ENCODE measurements at regions not wholly inside any gene's neighbourhood (a gene's known extent, or its start where the extent isn't known, plus 50 kb on each side); places are given as distances from the start of the nearest gene placed in this dataset.

GRCh38 chr1:212525479-212526110 lies 83.0 kb upstream of the ATF3 start:
- intact Hi-C loops (cut with micrococcal nuclease), result no loop called here

GRCh38 chr1:212526111-212526491 lies 82.5 kb upstream of the ATF3 start:
- intact Hi-C loops (cut with micrococcal nuclease), result no loop called here

GRCh38 chr1:212528501-212528900 lies 80.1 kb upstream of the ATF3 start:
- intact Hi-C loops (cut with micrococcal nuclease), result no loop called here

GRCh38 chr1:212529211-212529741 lies 79.3 kb upstream of the ATF3 start:
- intact Hi-C loops (cut with micrococcal nuclease), result no loop called here

- intact Hi-C loops (cut with micrococcal nuclease), result no loop called here
Measured at GRCh38 chr1:212531267-212531666, 77.3 kb upstream of the ATF3 start.

GRCh38 chr1:212531796-212532195 lies 76.8 kb upstream of the ATF3 start:
- intact Hi-C loops (cut with micrococcal nuclease), result no loop called here

- intact Hi-C loops (cut with micrococcal nuclease), result no loop called here
Measured at GRCh38 chr1:212532469-212533147, 76.0 kb upstream of the ATF3 start.

- intact Hi-C loops (cut with micrococcal nuclease), result no loop called here
Measured at GRCh38 chr1:212533148-212533517, 75.4 kb upstream of the ATF3 start.

- intact Hi-C loops (cut with micrococcal nuclease), result no loop called here
Measured at GRCh38 chr1:212536586-212536985, 72.0 kb upstream of the ATF3 start.

- intact Hi-C loops (cut with micrococcal nuclease), result no loop called here
Measured at GRCh38 chr1:212537610-212538009, 71.0 kb upstream of the ATF3 start.

GRCh38 chr1:212539737-212540430 lies 68.7 kb upstream of the ATF3 start:
- intact Hi-C loops (cut with micrococcal nuclease), result no loop called here

- intact Hi-C loops (cut with micrococcal nuclease), result no loop called here
Measured at GRCh38 chr1:212542761-212543187, 65.8 kb upstream of the ATF3 start.

- intact Hi-C loops (cut with micrococcal nuclease), result no loop called here
Measured at GRCh38 chr1:212544110-212544509, 64.5 kb upstream of the ATF3 start.

GRCh38 chr1:212545941-212546635 lies 62.5 kb upstream of the ATF3 start:
- intact Hi-C loops (cut with micrococcal nuclease), result no loop called here

- intact Hi-C loops (cut with micrococcal nuclease), result no loop called here
Measured at GRCh38 chr1:212549503-212550017, 59.0 kb upstream of the ATF3 start.

- intact Hi-C loops (cut with micrococcal nuclease), result no loop called here
Measured at GRCh38 chr1:212551929-212552328, 56.6 kb upstream of the ATF3 start.

- intact Hi-C loops (cut with micrococcal nuclease), result no loop called here
Measured at GRCh38 chr1:212553676-212554075, 54.9 kb upstream of the ATF3 start.

GRCh38 chr1:212554401-212554800 lies 54.2 kb upstream of the ATF3 start:
- intact Hi-C loops (cut with micrococcal nuclease), result no loop called here

- intact Hi-C loops (cut with micrococcal nuclease), result loop anchor here (5.0 kb wide), 4 partner anchors 78 to 1173 kb away; partner anchors contain the start of genes FLVCR1 and PPP2R5A
Measured at GRCh38 chr1:212555426-212555825, 53.1 kb upstream of the ATF3 start.

- intact Hi-C loops (cut with micrococcal nuclease), result loop anchor here (5.0 kb wide), 4 partner anchors 80 to 1175 kb away; partner anchors contain the start of genes FLVCR1 and PPP2R5A
Measured at GRCh38 chr1:212556822-212557549, 51.6 kb upstream of the ATF3 start.

Measured in T-helper 1 cell treated with Interleukin-12 subunit alpha and Interleukin-12 subunit beta and Interleukin-4 antibody, amounts not matched to agents 30 ng/mL and 1 ng/mL, for 36 hours (primary cell).